HepG2 (cell line): ENCODE measurements at regions not wholly inside any gene's neighbourhood (a gene's known extent, or its start where the extent isn't known, plus 50 kb on each side); places are given as distances from the start of the nearest gene placed in this dataset.
A peak's percentile ranks its signal among the peaks of the same experiment; 100 is the strongest.

Experiments
- ARID2 ChIP-seq: sonication (generic); formaldehyde crosslinking; IDR thresholded peaks from 2 replicates; pipeline ENCODE4 v1.8.1; 2022; ENCODE audit warnings: mild to moderate bottlenecking, missing genetic modification reagents, borderline replicate concordance
- FOXM1 ChIP-seq: sonication (generic); formaldehyde crosslinking; IDR thresholded peaks from 2 replicates; pipeline ENCODE4 v1.5.0; 2020; ENCODE audit warnings: missing genetic modification reagents
- HMGXB3 ChIP-seq: sonication (generic); formaldehyde crosslinking; IDR thresholded peaks from 2 replicates; pipeline ENCODE4 v1.4.0; 2020; ENCODE audit warnings: missing genetic modification reagents, borderline replicate concordance
- IKZF1 ChIP-seq: fragments of 450-650 bp; IDR thresholded peaks from 2 replicates; pipeline ENCODE4 v1.7.1; 2016
- KDM2A ChIP-seq: sonication (generic); formaldehyde crosslinking; IDR thresholded peaks from 2 replicates; pipeline ENCODE4 v1.4.0; 2020; ENCODE audit warnings: low read depth, missing genetic modification reagents, borderline replicate concordance
- KDM6A ChIP-seq: IDR thresholded peaks from 2 replicates; pipeline ENCODE4 v1.6.1; 2016; ENCODE audit warnings: low read depth
- PATZ1 ChIP-seq: sonication (generic); formaldehyde crosslinking; IDR thresholded peaks from 2 replicates; pipeline ENCODE4 v1.4.0; 2020; ENCODE audit warnings: missing genetic modification reagents
- TERF1 ChIP-seq: sonication (generic); formaldehyde crosslinking; IDR thresholded peaks from 2 replicates; pipeline ENCODE4 v1.8.0; 2022; ENCODE audit warnings: mild to moderate bottlenecking, missing genetic modification reagents, moderate library complexity
- ZBTB10 ChIP-seq: sonication (generic); formaldehyde crosslinking; IDR thresholded peaks from 2 replicates; pipeline ENCODE4 v1.4.0; 2020; ENCODE audit warnings: missing genetic modification reagents, borderline replicate concordance
- ZKSCAN5 ChIP-seq: sonication (generic); formaldehyde crosslinking; IDR thresholded peaks from 2 replicates; pipeline ENCODE4 v1.5.1; 2020; ENCODE audit warnings: mild to moderate bottlenecking, missing genetic modification reagents
- ZMAT3 ChIP-seq: sonication (generic); formaldehyde crosslinking; conservative IDR thresholded peaks from 2 replicates; pipeline ENCODE4 v1.7.0; 2021; ENCODE audit warnings: missing genetic modification reagents
- ZNF737 ChIP-seq: sonication (generic); formaldehyde crosslinking; IDR thresholded peaks from 2 replicates; pipeline ENCODE4 v1.5.0; 2020; ENCODE audit warnings: missing genetic modification reagents, mild to moderate bottlenecking, borderline replicate concordance
- ZNF749 ChIP-seq: sonication (generic); formaldehyde crosslinking; IDR thresholded peaks from 2 replicates; pipeline ENCODE4 v1.8.0; 2022; ENCODE audit warnings: mild to moderate bottlenecking, missing genetic modification reagents, moderate library complexity, borderline replicate concordance
- ZNF766 ChIP-seq: sonication (generic); formaldehyde crosslinking; IDR thresholded peaks from 2 replicates; pipeline ENCODE4 v1.5.0; 2020; ENCODE audit warnings: missing genetic modification reagents, borderline replicate concordance
- ZSCAN29 ChIP-seq: sonication (generic); formaldehyde crosslinking; conservative IDR thresholded peaks from 2 replicates; pipeline ENCODE4 v1.4.0; 2020; ENCODE audit warnings: mild to moderate bottlenecking, missing genetic modification reagents
- ZSCAN30 ChIP-seq: sonication (generic); formaldehyde crosslinking; IDR thresholded peaks from 2 replicates; pipeline ENCODE4 v1.5.0; 2020; ENCODE audit warnings: mild to moderate bottlenecking, missing genetic modification reagents
- TF ChIP-seq, protein P1 (sequence below): sonication (generic); formaldehyde crosslinking; IDR thresholded peaks from 2 replicates; pipeline ENCODE4 v1.5.0; 2020; ENCODE audit warnings: mild to moderate bottlenecking, missing genetic modification reagents, moderate library complexity

DNA sequence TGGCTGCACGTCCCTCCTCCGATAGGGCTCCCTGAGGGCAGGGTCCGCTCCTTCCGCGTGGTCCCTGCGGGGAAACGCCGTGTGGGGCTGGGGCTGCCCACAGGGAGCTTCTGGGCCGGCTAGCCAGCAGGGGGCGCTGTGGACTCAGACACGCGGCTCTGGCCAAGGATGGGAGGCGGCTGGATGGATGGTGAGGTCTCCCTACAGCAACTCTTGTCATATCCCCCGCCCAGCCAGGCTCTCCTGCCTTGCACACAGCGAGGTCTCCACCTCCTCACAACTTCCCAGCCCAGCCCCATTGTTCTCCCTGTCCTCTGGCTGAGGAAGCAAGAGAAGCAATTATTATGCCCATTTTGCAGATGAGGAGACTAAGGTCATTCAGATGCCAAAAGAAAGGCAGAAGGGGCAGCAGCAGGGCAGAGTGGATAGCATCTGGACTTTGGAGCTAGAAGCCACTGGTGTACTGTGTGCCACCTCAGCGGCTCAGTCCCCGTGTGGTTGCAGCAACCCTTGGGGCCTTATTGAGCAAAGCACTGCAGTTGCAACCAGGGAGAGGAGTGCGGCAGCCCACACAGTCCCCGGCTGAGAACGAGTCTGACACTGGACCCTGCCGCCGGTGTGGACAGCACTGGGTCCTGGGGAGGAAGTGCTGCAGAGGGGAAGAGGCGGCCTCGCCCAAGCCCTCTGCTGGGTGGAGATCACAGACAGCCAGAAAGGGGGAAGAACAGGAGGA is 99.0 kb downstream of the ZFP36L2 start (continued):
- TF ChIP-seq ZNF766 (CRISPR knock-in tag) (no peak), PATZ1 (peak; percentile 58), KDM2A (CRISPR knock-in tag) (peak; percentile 67; the same call in 1 of the 2 replicates), ZBTB10 (CRISPR knock-in tag) (no peak), FOXM1 (no peak), ZSCAN30 (no peak), KDM6A (CRISPR knock-in tag) (no peak), TERF1 (no peak), ZNF749 (no peak), ZSCAN29 (peak; percentile 68; the same call in 1 of the 2 replicates), ZMAT3 (CRISPR knock-in tag) (no peak), HMGXB3 (CRISPR knock-in tag) (no peak), ZKSCAN5 (no peak), ARID2 (peak; percentile 69; the same call in 1 of the 2 replicates), ZNF737 (CRISPR knock-in tag) (no peak), IKZF1 (no peak)
- TF ChIP-seq, protein P1, sequence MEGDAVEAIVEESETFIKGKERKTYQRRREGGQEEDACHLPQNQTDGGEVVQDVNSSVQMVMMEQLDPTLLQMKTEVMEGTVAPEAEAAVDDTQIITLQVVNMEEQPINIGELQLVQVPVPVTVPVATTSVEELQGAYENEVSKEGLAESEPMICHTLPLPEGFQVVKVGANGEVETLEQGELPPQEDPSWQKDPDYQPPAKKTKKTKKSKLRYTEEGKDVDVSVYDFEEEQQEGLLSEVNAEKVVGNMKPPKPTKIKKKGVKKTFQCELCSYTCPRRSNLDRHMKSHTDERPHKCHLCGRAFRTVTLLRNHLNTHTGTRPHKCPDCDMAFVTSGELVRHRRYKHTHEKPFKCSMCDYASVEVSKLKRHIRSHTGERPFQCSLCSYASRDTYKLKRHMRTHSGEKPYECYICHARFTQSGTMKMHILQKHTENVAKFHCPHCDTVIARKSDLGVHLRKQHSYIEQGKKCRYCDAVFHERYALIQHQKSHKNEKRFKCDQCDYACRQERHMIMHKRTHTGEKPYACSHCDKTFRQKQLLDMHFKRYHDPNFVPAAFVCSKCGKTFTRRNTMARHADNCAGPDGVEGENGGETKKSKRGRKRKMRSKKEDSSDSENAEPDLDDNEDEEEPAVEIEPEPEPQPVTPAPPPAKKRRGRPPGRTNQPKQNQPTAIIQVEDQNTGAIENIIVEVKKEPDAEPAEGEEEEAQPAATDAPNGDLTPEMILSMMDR (CRISPR knock-in tag): peak; percentile 98
